HG03159 (cell line): ENCODE measurements at regions not wholly inside any gene's neighbourhood (a gene's known extent, or its start where the extent isn't known, plus 50 kb on each side); places are given as distances from the start of the nearest gene placed in this dataset.

Experiments
- ATAC-seq: cut with Tn5 transposase; IDR thresholded peaks from one replicate; pipeline ENCODE4 v1.9.1; 2021; ENCODE audit warnings: mild to moderate bottlenecking, moderate library complexity; ENCODE audit not compliant: unreplicated experiment

DNA sequence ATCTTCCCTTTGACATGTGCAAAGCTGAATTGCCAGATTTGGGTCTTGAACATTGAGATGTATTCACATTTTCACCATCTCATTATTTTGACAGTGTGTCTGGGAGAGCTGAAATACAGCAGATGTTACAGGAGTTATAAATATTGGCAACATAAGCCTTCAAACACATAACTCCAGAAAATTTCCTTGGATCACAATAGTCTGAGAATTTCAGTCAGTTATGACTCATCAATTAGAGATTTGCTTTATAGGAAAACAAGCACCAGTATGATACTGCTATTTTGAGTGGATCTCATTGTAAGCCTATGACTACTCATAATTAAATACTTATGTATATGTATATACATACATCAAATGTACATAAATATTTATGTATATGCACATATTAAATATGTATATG lies 1171.8 kb downstream of the AMY1C start:
- ATAC-seq: no peak

DNA sequence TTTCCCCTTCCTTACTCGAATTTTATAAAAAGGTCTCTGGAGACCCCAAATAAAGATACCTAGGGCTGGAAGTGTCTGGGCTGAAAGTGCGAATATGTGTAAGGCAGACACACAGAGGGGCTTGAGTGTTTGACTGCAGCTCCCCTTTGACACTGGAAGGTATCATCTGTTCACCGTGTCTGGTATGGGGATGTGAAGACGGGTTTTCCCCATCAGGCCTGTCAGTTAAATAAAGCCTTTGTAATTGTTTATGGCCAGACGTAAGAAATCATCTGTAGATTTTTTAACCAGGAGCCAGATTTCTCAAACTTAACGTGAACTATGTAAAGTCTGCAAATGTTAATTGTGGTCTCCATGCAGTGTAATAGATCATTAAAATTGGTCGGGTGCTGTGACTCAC lies 1173.4 kb downstream of the AMY1C start:
- ATAC-seq: no peak

DNA sequence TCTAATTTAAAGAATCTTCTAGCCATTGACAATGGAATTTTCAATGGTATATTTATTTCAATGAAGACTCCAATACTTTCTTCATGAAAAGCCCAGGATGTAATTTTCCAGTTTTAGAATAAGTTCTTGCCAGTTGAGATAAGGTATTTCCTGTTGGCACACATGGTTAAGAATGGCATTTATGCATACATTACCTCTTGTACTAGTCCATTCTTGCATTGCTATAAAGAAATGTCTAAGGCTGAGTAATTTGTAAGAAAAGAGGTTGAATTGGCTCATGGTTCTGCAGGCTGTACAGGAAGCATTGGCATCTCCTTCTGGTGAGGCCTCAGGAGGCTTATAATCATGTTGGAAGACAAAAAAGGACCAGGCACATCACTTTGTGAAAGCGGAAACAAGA lies 1179.6 kb downstream of the AMY1C start:
- no peak for ATAC-seq

DNA sequence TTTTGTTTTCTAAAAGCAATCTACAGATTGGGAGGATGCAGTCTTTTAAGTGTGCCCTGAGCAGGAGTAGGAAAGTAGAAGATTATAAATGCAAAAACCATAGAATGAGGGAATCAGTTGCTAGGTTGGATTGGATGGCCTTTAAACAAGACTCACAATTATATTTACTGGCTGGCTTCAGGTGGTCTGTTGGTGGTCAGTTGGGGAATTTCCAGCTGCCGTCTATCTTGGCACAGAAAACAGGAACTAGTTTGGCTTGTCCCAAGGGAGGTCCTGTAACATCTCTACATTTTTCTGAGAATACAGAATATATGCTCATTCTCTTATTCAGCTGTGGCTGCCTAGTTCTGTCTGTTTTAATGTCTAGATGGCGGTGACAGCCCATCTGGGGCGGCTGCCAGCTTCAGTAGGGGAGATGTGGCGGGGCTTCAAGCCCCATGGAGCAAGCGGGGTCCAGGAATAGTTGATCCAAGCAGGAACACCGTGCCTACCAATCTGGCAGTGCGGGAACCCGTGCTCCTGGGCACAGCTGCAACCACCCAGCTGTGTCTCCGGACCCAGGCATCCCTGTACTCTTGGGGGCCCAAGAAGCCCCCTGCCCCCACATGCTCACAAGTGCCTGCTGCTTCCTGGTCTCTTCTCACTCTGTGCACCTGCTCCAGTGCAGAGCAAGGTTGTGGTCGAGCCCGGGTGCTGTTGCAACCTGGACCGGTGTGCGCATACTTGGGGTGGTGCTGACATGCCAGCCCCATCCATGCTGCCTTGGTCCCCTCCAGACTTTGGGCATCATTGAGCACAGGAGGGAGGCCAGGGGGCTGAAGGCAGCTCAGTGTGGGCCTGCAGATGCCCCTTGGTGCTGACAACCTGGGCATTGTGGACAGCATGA lies 1182.6 kb downstream of the AMY1C start:
- ATAC-seq: peak; percentile 49

DNA sequence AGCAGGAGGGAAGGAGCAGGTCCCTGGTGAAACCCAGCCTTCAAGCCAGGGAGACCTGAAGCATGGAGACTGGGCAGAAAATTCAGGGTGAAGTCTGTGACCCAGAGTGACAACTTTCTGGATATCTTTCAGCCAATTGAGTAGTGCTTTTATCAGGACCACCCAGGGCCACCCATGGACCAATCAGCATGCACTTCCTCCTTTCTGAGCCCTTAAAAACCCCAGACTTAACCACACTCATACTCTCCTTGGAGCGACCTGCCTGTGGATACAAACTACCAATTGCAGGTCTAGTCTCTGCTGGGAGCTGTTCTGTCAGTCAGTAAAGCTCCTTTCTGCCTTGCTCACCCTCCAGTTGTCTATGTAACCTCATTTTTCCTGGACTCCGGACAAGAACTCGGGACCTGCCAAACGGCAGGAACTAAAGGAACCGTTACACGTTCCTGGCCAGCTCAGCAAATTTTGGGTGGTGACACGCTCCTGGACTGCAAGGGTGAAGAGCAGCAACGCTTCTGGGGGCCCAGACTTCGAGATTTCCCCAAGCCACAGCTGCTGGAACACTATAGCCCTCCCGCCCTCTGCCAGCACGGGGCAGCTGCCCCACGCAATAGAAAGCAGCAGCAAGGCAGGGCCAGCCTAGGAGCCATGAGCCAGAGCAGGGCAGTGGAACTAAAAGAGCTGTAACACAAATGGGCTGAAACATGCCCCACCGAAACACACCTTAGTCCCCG lies 1183.4 kb downstream of the AMY1C start:
- peak; percentile 27 for ATAC-seq

DNA sequence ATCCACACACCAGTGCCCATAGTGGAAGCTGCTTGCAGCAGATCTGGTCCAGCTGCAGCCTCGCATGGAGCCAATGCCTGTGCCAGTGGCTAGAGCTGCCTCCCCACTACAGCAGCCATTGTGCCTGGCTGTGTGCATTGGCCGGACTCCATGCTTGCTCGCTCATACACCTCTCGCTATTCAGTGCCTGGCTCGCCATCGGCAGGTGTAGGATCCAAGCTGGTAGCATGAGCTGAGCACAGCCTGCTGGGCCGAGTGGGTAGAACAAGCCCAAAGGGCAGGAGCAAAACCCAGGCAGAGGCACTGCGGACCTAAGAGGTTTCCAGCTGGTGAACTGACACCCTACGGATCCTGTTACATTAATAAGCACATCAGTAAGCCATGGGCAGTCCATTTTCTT lies 1184.1 kb downstream of the AMY1C start:
- no peak for ATAC-seq

DNA sequence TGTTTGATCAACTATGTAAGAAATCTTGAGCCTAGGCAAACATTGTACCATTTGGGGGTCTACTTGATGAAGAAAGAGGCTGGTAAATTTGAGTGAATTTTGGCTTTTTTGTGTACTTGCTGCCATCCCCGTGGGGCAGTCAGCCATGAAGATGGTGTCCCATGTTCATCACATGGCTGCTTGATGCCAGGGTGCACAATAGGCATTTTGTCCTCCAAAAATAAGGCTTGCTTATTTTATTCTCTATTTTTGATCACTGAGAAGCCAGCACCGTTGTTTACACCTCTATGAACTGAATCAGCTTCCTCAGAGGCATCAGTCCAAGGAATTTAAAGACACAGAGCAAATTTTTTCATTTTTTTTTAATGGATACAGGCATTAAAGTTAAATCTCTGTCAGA lies 1195.7 kb downstream of the AMY1C start:
- no peak for ATAC-seq

DNA sequence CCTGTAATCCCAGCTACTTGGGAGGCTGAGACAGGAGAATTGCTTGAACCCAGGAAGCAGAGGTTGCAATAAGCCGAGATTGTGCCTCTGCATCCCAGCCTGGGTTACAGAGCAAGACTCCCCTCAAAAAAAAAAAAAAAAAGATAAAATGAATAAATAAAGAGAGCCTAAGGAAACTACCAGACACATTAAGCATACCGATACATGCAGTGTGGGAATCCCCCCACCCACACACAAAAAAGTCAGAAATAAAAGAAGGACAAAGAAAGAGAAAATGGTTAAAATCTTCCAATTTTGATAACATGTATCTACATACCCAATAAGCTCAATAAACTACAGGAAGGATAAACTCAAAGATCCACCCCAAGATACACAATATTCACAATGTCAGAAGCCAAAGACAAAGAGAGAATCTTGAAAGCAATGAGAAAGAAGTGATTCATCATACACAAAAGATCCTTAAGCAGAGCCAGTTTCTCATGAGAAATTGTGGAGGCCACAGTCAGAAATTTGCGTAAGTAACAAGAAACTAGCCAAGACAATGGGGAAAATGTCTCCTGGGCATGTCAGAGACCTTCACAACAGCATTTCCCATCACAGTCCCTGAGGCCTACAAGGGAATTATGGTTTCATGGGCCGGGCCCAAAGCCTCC lies 1197.0 kb downstream of the AMY1C start:
- no peak for ATAC-seq

DNA sequence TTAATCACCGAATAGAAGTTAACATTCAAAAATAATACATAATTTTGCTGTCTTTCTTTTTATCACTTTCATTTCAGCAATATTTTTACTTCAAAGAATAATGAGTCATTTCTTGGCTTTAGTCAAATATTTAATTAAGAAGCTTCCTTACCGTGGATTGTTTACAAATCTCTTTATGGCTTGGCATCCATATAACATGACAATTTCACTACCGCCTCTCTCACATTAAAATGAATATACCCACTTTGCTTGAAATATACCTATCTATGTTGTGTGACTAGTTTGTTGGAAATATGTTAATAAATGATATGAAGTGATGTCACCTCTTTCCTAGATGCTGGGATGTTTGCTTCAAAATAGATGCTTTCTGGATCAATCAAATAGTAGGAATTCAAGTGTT lies 1203.9 kb downstream of the AMY1C start:
- ATAC-seq: no peak

DNA sequence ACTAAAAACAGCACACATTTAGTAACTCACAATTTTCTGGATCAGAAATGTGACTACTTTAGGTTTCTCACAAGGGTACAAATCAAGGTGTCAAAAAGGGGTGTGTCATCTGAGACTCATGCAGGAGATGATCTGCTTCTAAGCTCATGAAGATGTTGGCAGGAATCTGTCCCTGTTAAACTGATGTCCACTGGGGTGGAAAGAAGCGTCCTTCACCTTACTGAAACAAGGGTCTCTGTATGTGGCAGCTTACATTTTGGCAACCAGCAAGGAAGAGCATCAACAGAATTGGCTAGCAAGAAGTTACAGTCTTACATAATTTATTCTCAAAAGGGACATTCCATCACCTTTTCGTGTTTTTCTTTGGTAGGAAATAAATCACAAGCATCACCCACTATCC lies 1223.8 kb downstream of the AMY1C start:
- no peak for ATAC-seq

DNA sequence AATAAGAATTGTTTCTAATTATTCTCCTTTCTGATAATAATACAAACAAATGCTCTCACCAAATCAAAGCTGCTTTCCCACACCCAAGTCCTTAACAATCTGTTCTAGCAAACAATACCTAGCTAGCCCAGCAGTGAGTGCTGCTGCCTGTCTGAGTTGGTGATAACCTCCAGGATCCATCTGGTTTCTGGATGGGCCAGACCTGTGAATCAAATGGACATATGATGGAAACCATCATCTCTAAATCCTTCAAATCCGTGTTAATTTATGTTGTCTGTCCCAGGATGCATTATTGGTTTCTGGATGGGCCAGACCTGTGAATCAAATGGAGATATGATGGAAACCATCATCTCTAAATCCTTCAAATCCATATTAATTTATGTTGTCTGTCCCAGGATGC lies 1230.0 kb downstream of the AMY1C start:
- no peak for ATAC-seq

DNA sequence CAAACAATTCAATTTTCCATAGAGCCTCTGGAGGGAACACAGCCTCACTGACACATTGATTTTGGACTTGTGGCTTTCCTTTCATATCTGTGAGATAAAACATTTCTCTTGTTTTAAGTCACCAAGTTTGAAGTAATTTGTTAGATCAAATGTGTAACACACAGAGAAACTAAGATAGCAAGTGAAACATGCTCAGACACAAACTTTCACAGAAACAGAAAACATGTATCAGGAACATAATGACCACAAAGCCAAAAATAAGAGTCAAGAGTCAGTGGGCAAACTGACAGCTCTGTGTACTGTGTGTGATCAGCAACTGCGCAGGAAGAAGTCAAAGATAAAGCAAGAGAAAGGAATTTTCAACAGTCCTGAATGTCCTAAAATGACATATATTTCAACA lies 1237.5 kb downstream of the AMY1C start:
- peak; percentile 98 for ATAC-seq

DNA sequence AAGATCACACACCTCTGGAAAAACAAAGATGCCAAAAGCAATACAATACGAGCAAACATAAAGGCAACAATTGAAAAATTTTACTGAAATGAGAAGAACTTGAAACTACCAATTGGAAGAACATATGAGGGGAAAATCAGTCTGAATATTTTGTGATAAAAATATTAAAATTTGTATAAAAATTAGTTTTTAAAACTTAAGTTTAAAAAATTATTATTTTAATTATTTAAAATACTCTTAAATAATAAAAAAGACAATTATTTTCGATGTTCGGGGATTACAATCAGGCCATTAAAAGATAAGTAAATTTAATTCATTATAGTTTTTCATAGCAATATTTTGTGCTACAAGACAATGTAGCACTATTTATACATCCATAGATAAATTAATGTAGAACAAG lies 1239.3 kb downstream of the AMY1C start:
- no peak for ATAC-seq

DNA sequence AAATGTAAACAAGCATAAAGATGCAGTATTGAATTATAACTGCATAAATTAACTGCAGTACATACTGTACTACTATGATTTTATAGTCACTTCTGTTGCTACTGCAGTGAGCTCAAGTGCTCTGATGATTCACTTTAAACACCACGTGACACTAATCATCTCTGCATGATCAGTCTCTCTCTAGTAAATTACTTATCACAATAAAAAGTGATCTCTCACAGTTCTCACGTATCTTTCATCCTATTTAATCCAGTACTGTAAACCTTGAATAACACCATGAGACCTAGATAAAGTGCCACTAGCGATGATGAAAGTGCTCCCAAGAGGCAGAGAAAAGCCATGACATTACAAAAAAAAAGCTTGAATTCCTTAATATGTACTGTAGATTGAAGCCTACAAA lies 1242.0 kb downstream of the AMY1C start:
- ATAC-seq: no peak

DNA sequence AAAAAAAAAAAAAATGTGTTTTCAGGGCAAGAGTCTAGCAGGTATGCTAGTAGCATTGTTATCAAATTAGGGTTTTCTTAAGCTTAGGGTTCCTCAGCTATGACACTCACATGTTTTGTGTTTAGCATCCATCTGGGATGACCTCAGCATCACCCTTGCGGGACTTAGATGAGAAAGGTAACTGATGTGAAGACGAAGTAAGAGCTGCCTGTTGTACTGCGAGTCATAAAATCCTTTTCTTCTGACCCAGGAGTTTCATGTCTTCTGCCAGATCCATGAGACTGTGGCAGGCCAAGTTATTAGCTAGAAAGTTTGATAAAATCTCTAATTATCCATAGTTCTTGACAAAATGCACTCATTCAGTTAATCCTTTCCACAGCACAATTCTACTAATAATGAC lies 1251.1 kb downstream of the AMY1C start:
- ATAC-seq: no peak

DNA sequence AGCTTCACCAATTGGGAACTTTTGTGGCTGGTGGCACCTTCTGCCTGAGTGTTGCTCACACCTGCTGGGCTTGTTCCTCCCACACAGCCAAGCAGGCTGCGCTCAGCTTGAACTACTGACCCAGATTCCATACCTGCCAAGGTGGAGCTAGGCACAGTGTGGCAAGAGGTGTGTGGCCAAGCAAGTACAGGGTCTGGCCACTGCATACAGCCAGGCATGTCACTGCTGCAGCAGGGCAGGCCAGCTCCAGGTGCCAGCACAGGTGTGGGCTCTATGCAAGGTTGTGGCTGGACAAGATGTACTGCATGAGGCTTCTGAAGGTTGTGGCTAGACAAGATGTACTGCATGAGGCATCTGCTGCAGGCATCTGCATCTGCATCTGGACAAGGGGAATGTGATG lies 1254.8 kb downstream of the AMY1C start:
- no peak for ATAC-seq

DNA sequence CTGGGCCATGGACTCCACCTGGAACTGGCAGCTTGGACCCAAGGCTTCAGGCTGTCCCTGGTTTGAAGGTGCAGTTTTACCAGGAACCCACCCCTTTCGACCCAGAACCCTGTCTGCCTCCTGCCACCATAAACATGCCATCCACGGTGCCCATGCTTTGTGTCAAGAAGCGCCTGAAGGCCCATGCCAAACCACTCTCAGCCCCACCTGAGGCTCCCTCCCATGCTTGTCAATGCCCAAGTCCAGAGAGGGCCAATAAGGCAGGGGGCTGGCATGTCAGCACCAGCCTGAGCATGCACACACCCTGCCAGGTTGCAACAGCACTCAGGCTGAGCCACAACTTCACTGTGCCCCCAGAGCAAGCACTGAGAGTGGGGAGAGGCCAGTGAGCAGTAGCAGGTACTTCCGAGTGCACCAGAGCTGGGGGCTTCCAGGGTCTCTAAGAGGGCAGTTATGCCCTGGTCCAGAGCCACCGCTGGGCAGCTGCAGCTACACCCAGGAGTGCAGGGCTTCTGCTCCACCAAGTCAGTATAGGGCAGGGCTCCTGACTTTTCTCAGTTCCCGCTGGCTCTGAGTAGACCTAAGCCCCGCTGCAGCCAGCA lies 1256.0 kb downstream of the AMY1C start:
- ATAC-seq: no peak

DNA sequence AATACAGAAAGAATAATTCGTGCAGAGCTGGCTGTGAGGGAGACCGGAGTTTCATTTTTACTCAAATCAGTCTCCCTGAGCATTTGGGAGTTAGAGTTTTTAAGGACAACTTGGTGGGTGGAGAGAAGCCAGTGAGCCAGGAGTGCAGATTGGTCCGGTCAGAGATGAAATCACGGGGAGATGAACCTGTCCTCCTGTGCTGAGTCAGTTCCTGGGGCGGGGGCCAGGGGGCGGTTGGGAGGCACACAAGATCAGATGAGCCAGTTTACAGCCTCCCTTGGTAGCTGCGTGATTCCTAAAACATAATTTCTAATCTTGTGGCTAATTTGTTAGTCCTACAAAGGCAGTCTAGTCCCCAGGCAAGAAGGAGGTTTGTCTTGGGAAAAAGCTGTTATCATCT lies 1267.9 kb downstream of the AMY1C start:
- ATAC-seq: no peak

DNA sequence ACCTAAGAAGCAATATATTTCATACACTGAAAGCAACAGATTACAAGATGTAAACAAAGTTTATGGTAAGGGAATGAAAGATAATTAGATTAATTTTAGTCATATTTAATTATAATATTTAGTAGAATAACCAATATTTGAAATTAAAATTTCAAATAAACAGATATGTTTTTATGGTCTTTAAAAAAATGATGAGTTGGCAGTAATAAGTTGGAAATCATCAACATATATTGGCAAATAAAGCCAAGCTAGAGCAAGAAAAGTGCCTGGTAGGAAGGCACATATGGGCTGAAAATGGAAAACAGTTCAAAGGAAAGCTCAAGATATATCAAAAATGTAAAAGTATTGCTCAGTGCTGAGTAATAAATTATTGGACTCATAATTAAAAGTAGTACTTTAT lies 1274.0 kb downstream of the AMY1C start:
- ATAC-seq: no peak

DNA sequence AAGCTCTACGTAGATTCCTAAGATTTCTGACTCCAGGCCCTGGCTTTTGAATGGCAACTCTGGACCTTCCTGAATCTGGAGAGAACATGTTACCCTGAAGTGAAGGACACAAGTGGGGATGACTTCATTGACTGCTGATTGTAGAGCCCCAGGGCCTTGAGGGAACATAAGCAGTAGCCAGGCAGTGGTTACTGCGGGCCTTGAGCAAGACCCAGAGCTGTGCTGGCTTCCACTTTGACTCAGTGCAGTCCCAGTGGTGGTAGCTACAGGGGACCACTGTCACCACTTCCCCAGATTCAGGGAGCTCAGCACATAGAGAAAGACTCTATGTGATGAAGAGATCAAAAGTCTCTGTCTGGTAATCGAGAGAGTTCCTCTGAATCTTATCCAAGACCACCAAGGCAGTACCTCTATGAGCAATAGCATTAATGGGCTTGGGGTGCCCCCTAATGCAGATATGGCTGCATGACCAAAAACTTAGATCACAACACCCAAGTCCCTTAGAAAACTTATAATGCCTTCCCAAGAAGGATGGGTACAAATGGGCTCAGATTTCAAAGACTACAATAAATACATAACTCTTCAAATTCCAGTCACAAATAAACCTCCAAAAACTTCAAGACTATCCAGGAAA lies 1278.3 kb downstream of the AMY1C start:
- ATAC-seq: no peak

DNA sequence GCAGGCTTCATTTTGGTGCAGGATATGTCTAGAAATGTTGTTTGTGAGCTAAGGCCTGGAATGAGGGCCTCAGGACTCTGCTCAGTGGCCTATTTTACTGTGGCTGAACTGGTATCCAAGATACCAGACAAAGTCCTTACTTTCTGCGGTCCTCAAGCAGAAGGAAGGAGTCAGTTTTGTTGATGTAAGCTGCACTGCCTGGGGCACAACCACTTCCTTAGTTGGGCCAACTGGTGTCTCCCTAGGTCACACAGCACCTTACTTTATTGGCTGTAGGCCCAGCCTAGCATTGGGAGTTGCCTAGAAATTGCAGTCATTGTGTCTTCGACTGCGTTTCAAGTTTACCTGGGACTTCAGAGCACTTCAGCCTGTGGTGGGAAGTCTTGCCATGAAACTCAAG lies 1322.7 kb downstream of the AMY1C start:
- ATAC-seq: no peak
